WTC11 (cell line): ENCODE measurements at regions not wholly inside any gene's neighbourhood (a gene's known extent, or its start where the extent isn't known, plus 50 kb on each side); places are given as distances from the start of the nearest gene placed in this dataset.

Experiments used
- ATAC-seq: fragments of 200-7000 bp; cut with Tn5 transposase; 2 replicates; pipeline ENCODE4 v1.10.0; 2021; ENCODE audit warnings: mild to moderate bottlenecking, moderate library complexity
- CTCF ChIA-PET: fragments of 300-600 bp; sonication (Branson Sonifier 250); formaldehyde crosslinking; loops from one replicate; lab custom pipeline; 2021; ENCODE audit warnings: antibody characterized with exemption; lab: Charles Lee
- POLR2A ChIA-PET: fragments of 350-600 bp; sonication (Branson Sonifier 250); formaldehyde crosslinking; loops from one replicate; lab custom pipeline; 2021; ENCODE audit warnings: antibody characterized with exemption; lab: Charles Lee
- DNase-seq: peaks from one replicate; pipeline ENCODE4 v3.0.0; 2021; ENCODE audit warnings: low spot score
- H3K27ac Mint-ChIP-seq: 2 replicates; pipeline ENCODE4 v1.8.0; 2021; ENCODE audit warnings: mixed read lengths
- H3K27me3 Mint-ChIP-seq: 2 replicates; pipeline ENCODE4 v1.8.0; 2021; ENCODE audit warnings: low read depth, mild to moderate bottlenecking, moderate library complexity, mixed read lengths
- H3K36me3 Mint-ChIP-seq: 2 replicates; pipeline ENCODE4 v1.8.0; 2021; ENCODE audit warnings: mixed read lengths
- H3K4me1 Mint-ChIP-seq: 2 replicates; pipeline ENCODE4 v1.8.0; 2022; ENCODE audit warnings: mixed read lengths
- H3K4me3 Mint-ChIP-seq: 2 replicates; pipeline ENCODE4 v1.8.0; 2021; ENCODE audit warnings: mild to moderate bottlenecking, moderate library complexity, mixed read lengths
- H3K9me3 Mint-ChIP-seq: 2 replicates; pipeline ENCODE4 v1.8.0; 2021; ENCODE audit warnings: mixed read lengths
- ATF3 ChIP-seq: sonication (generic); formaldehyde crosslinking; conservative IDR thresholded peaks from 2 replicates; pipeline ENCODE4 v1.8.1; 2022; ENCODE audit warnings: mild to moderate bottlenecking, missing genetic modification reagents
- E2F4 ChIP-seq: sonication (generic); formaldehyde crosslinking; IDR thresholded peaks from 2 replicates; pipeline ENCODE4 v1.8.1; 2022; ENCODE audit warnings: low read depth, mild to moderate bottlenecking, moderate library complexity, missing genetic modification reagents, borderline replicate concordance
- EMX1 ChIP-seq: fragments of 250-450 bp; sonication (Bioruptor Pico); IDR thresholded peaks from 2 replicates; pipeline ENCODE4 v1.8.0; 2021; ENCODE audit warnings: mild to moderate bottlenecking
- ERG ChIP-seq: fragments of 250-450 bp; sonication (Bioruptor Pico); IDR thresholded peaks from 2 replicates; pipeline ENCODE4 v1.8.0; 2021; ENCODE audit warnings: mild to moderate bottlenecking
- FOXK1 ChIP-seq: sonication (generic); formaldehyde crosslinking; IDR thresholded peaks from 2 replicates; pipeline ENCODE4 v1.8.0; 2022; ENCODE audit warnings: mild to moderate bottlenecking, moderate library complexity, missing genetic modification reagents
- FOXP1 ChIP-seq: sonication (generic); formaldehyde crosslinking; IDR thresholded peaks from 2 replicates; pipeline ENCODE4 v1.8.0; 2022; ENCODE audit warnings: missing genetic modification reagents, mild to moderate bottlenecking, moderate library complexity, borderline replicate concordance
- MAX ChIP-seq: sonication (generic); formaldehyde crosslinking; IDR thresholded peaks from 2 replicates; pipeline ENCODE4 v1.8.0; 2022; ENCODE audit warnings: mild to moderate bottlenecking, missing genetic modification reagents
- NR1H2 ChIP-seq: sonication (generic); formaldehyde crosslinking; IDR thresholded peaks from 2 replicates; pipeline ENCODE4 v1.9.0; 2021; ENCODE audit warnings: mild to moderate bottlenecking, moderate library complexity, missing genetic modification reagents
- NR2C2 ChIP-seq: sonication (generic); formaldehyde crosslinking; IDR thresholded peaks from 2 replicates; pipeline ENCODE4 v1.8.0; 2022; ENCODE audit warnings: mild to moderate bottlenecking, missing genetic modification reagents
- SP1 ChIP-seq: sonication (generic); formaldehyde crosslinking; conservative IDR thresholded peaks from 2 replicates; pipeline ENCODE4 v1.8.1; 2022; ENCODE audit warnings: missing genetic modification reagents
- TEAD4 ChIP-seq: sonication (generic); formaldehyde crosslinking; IDR thresholded peaks from 2 replicates; pipeline ENCODE4 v1.8.0; 2022; ENCODE audit warnings: mild to moderate bottlenecking, missing genetic modification reagents
- ZNF121 ChIP-seq: sonication (generic); formaldehyde crosslinking; IDR thresholded peaks from 2 replicates; pipeline ENCODE4 v1.8.0; 2023; ENCODE audit warnings: missing genetic modification reagents
- ZNF138 ChIP-seq: sonication (generic); formaldehyde crosslinking; conservative IDR thresholded peaks from 2 replicates; pipeline ENCODE4 v1.8.1; 2022; ENCODE audit warnings: mild to moderate bottlenecking, moderate library complexity, missing genetic modification reagents
- ZNF396 ChIP-seq: fragments of 250-450 bp; sonication (Bioruptor Pico); IDR thresholded peaks from 2 replicates; pipeline ENCODE4 v1.8.0; 2021; ENCODE audit warnings: mild to moderate bottlenecking, moderate library complexity, borderline replicate concordance
- ZNF671 ChIP-seq: fragments of 250-450 bp; sonication (Bioruptor Pico); IDR thresholded peaks from 2 replicates; pipeline ENCODE4 v1.8.0; 2021; ENCODE audit warnings: mild to moderate bottlenecking
- ZSCAN18 ChIP-seq: fragments of 250-450 bp; sonication (Bioruptor Pico); IDR thresholded peaks from 2 replicates; pipeline ENCODE4 v2.1.2; 2022; ENCODE audit warnings: mild to moderate bottlenecking, moderate library complexity
- TF ChIP-seq, protein P1 (sequence below): sonication (generic); formaldehyde crosslinking; IDR thresholded peaks from 2 replicates; pipeline ENCODE4 v1.8.1; 2022; ENCODE audit warnings: mild to moderate bottlenecking, moderate library complexity, missing genetic modification reagents
- TF ChIP-seq, protein P2 (sequence below): sonication (generic); formaldehyde crosslinking; IDR thresholded peaks from 2 replicates; pipeline ENCODE4 v1.8.0; 2023; ENCODE audit warnings: mild to moderate bottlenecking, missing genetic modification reagents
- TF ChIP-seq, protein P3 (sequence below): fragments of 250-450 bp; sonication (Bioruptor Pico); conservative IDR thresholded peaks from 2 replicates; pipeline ENCODE4 v1.9.0; 2021; ENCODE audit warnings: mild to moderate bottlenecking

DNA sequence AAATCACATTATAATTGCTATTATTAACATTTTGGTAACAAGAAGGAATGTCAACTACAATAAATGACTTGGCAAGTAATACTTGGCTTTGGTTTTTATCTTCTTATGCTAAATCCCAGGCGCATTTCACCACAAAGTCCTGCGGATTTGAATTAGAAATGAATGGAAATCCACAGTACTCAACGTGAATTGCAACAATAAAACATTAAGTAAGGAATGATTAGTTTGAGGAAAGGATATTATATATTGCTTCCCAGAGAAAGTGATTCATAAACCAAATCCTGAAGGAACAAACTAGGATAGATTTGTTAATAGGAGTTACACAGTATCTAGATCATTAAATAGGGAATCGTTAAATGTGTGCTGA is 1089.7 kb downstream of the TRHDE start (continued):
- TF ChIP-seq EMX1 (CRISPR knock-in tag) (no peak), FOXK1 (CRISPR knock-in tag) (no peak), MAX (CRISPR knock-in tag) (no peak), ZNF396 (CRISPR knock-in tag) (no peak)

GRCh38 chr12:73362666-73363065 is 1090.5 kb downstream of the TRHDE start:
- Mint-ChIP-seq H3K36me3 (no peaks in the 10 kb centered on the region), H3K9me3 (no peaks in the 10 kb centered on the region), H3K4me1 (peaks cover 20% of the 10 kb centered on the region), H3K4me3 (no peak overlapping the region), H3K27ac (no peak overlapping the region), H3K27me3 (no peaks in the 10 kb centered on the region)
- no peak for TF ChIP-seq FOXP1 (CRISPR knock-in tag)
- TF ChIP-seq, protein P1, sequence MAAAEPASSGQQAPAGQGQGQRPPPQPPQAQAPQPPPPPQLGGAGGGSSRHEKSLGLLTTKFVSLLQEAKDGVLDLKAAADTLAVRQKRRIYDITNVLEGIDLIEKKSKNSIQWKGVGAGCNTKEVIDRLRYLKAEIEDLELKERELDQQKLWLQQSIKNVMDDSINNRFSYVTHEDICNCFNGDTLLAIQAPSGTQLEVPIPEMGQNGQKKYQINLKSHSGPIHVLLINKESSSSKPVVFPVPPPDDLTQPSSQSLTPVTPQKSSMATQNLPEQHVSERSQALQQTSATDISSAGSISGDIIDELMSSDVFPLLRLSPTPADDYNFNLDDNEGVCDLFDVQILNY = no peak
- TF ChIP-seq, protein P2, sequence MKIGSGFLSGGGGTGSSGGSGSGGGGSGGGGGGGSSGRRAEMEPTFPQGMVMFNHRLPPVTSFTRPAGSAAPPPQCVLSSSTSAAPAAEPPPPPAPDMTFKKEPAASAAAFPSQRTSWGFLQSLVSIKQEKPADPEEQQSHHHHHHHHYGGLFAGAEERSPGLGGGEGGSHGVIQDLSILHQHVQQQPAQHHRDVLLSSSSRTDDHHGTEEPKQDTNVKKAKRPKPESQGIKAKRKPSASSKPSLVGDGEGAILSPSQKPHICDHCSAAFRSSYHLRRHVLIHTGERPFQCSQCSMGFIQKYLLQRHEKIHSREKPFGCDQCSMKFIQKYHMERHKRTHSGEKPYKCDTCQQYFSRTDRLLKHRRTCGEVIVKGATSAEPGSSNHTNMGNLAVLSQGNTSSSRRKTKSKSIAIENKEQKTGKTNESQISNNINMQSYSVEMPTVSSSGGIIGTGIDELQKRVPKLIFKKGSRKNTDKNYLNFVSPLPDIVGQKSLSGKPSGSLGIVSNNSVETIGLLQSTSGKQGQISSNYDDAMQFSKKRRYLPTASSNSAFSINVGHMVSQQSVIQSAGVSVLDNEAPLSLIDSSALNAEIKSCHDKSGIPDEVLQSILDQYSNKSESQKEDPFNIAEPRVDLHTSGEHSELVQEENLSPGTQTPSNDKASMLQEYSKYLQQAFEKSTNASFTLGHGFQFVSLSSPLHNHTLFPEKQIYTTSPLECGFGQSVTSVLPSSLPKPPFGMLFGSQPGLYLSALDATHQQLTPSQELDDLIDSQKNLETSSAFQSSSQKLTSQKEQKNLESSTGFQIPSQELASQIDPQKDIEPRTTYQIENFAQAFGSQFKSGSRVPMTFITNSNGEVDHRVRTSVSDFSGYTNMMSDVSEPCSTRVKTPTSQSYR (CRISPR knock-in tag) = no peak
- no peak for TF ChIP-seq SP1 (CRISPR knock-in tag)
- no peak for TF ChIP-seq TEAD4 (CRISPR knock-in tag)
- TF ChIP-seq E2F4 = no peak
- TF ChIP-seq MAX (CRISPR knock-in tag) = no peak
- TF ChIP-seq ZNF671 (CRISPR knock-in tag) = no peak
- CTCF ChIA-PET = no interaction called here
- POLR2A ChIA-PET = no interaction called here
- DNase-seq (no peak), ATAC-seq (no peak)

DNA sequence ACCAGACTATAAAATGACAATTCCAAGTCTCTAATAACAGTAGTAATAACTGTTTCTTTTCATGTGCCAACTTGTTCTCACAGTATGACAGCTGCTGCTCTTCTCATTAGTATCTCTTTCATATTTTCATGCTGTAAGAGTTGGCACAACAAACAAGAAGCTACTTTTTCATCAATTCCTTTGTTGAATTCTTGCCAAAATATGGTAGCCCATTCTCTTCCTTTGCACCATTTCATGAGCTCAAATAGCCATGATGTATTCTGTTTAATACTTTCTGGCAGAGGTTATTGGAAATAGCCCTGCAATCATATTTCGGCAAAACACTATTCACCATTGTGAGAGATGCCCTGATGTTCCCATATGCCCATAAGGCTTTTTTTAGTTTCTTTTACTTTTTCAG is 1100.7 kb downstream of the TRHDE start:
- DNase-seq = no peak
- Mint-ChIP-seq H3K4me1 (no peaks in the 10 kb centered on the region), H3K4me3 (no peak overlapping the region), H3K27ac (no peak overlapping the region), H3K9me3 (peaks cover 14% of the 10 kb centered on the region), H3K27me3 (no peaks in the 10 kb centered on the region), H3K36me3 (no peaks in the 10 kb centered on the region)
- ChIA-PET CTCF (no interaction called here), POLR2A (no interaction called here)
- TF ChIP-seq NR2C2 (CRISPR knock-in tag) = no peak
- no peak for TF ChIP-seq ERG (CRISPR knock-in tag)
- no peak for ATAC-seq

DNA sequence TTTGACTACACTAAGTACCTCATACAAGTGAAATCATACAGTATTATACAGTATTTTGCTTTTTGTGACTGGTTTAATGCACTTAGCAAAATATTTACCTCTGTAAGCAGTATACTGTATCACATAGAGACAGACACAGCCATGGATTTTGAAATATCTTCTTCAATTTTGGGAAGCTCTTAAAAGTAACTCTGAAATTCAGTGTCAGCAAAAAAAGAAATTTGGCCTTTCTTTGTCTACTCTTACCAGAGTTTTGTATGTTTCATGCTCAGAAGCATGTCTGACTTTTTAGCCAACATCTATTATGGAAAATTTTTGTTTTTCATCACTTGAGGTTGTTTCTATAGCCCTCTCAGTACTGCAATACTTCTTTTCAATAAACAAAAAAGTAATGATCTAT is 1102.2 kb downstream of the TRHDE start:
- DNase-seq (no peak), ATAC-seq (no peak)
- Mint-ChIP-seq H3K4me3 (no peak overlapping the region), H3K27me3 (no peaks in the 10 kb centered on the region), H3K27ac (no peak overlapping the region), H3K9me3 (peaks cover 13% of the 10 kb centered on the region), H3K4me1 (no peaks in the 10 kb centered on the region), H3K36me3 (no peaks in the 10 kb centered on the region)
- CTCF ChIA-PET = no interaction called here
- POLR2A ChIA-PET = no interaction called here
- TF ChIP-seq NR1H2 (no peak), ATF3 (no peak), ZNF121 (no peak), ZSCAN18 (no peak), ZNF138 (CRISPR knock-in tag) (no peak)
- TF ChIP-seq, protein P3, sequence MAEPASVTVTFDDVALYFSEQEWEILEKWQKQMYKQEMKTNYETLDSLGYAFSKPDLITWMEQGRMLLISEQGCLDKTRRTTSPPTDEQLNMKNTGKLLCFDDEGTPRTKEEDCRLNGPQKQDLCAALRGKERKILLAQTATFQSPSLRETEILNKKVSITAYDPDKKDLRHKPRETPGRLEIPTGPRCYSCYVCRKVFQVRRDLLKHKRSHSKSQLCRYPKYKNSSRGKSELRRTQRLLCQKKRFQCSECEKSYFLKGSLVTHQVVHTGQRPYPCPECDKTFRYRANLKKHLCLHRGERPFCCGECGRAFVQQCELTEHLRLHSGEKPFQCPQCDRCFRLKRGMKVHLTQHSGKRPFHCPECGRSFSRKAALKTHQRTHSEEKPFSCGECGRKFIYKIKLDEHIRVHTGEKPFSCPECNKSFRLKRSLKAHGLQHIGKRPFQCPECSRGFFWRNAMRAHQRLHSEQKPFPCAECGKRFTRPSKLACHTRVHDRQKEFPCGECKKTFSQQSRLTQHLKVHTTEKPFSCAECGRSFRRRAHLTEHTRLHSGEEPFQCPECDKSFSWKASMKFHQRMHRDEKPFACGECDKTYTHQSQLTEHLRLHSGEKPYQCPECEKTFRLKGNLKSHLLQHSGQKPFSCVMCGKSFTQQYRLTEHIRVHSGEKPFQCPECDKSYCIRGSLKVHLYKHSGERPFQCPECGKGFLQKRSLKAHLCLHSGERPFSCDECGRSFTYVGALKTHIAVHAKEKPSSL (CRISPR knock-in tag) = no peak
